ENCODE measurements at regions not wholly inside any gene's neighbourhood (a gene's known extent, or its start where the extent isn't known, plus 50 kb on each side); places are given as distances from the start of the nearest gene placed in this dataset.

- Histone ChIP-seq H3K9me3 (replicated peaks; ENCODE audit: control insufficient read depth, insufficient read depth, low read length) (no peaks in the 10 kb centered on the region), H3K27ac (ENCODE audit: control insufficient read depth, insufficient read depth) (no peak overlapping the region), H3K4me3 (no peak overlapping the region), H3K36me3 (ENCODE audit: control insufficient read depth in 2 of 2, insufficient read depth in 2 of 2, low read length in 1 of 2) (no peaks in the 10 kb centered on the region), H4K20me1 (ENCODE audit: control insufficient read depth, insufficient read depth) (no peaks in the 10 kb centered on the region), H3K79me2 (ENCODE audit: control insufficient read depth, insufficient read depth, low read length) (no peaks in the 10 kb centered on the region), H3K9ac (ENCODE audit: control insufficient read depth, insufficient read depth, low read length) (no peak overlapping the region), H3K27me3 (replicated peaks in 1 of 2; ENCODE audit: control insufficient read depth in 2 of 2, insufficient read depth in 2 of 2, low read length in 1 of 2) (no peaks in the 10 kb centered on the region), H2AFZ (ENCODE audit: control insufficient read depth, low read depth, low read length) (no peak overlapping the region), H3K4me1 (ENCODE audit: control insufficient read depth, insufficient read depth, low read length) (no peaks in the 10 kb centered on the region), H3K4me2 (ENCODE audit: control insufficient read depth, insufficient read depth) (no peak overlapping the region)
- FAIRE-seq, result no peak
- intact Hi-C loops (cut with micrococcal nuclease; ENCODE audit: unreplicated experiment) (no loop called here), in situ Hi-C loops (cut with MboI) (no loop called here)
- CTCF ChIA-PET, result interaction anchor here (1.0 kb wide), 1 partner anchor 333 kb away, joined by 4 read pairs; no protein-coding TSS in a partner anchor
- ATAC-seq, result no peak
- BruUV-seq (replicated peaks), result no TSS peak
- RAD21 ChIA-PET (ENCODE audit: unreplicated experiment), result no interaction called here
- 38% methylated on average over 6 of the region's 6 CpGs for whole genome bisulfite sequencing (ENCODE audit: insufficient coverage, insufficient replicate concordance, low lambda C conversion rate, missing lambda C conversion rate)
- POLR2A ChIA-PET, result no interaction called here
- no peak for TF ChIP-seq POLR2AphosphoS5 (IDR thresholded peaks at IDR 0.05; ENCODE audit: low read length)
- TF ChIP-seq BCL11A (IDR thresholded peaks at IDR 0.05; ENCODE audit: low read depth, low read length), result no peak
- no peak for TF ChIP-seq TBL1XR1 (IDR thresholded peaks at IDR 0.05; ENCODE audit: low read depth, low read length)
- no peak for TF ChIP-seq JUND (IDR thresholded peaks at IDR 0.05; ENCODE audit: low read depth, low read length)
- DNase-seq (ENCODE audit: low read depth, low spot score), result no peak
- SMC1A ChIA-PET (ENCODE audit: uncharacterized antibody, unreplicated experiment), result no interaction called here
Observed at GRCh38 chr6:121516331-121516730, 80.9 kb downstream of the GJA1 start.

GRCh38 chr6:121520337-121521163 is 85.1 kb downstream of the GJA1 start:
- H3K9ac ChIP-seq (ENCODE audit: control insufficient read depth, insufficient read depth, low read length), result no peak overlapping the region
- no peak for ATAC-seq
- ChIA-PET CTCF (no interaction called here), SMC1A (ENCODE audit: uncharacterized antibody, unreplicated experiment) (no interaction called here), POLR2A (interaction anchor here (0.6 kb wide), 1 partner anchor 12 kb away, joined by 6 read pairs; no protein-coding TSS in a partner anchor), RAD21 (ENCODE audit: unreplicated experiment) (no interaction called here)
- no peaks in the 10 kb centered on the region for H3K79me2 ChIP-seq (ENCODE audit: control insufficient read depth, insufficient read depth, low read length)
- H3K4me3 ChIP-seq, result no peak overlapping the region
- H3K4me2 ChIP-seq (ENCODE audit: control insufficient read depth, insufficient read depth), result no peak overlapping the region
- FAIRE-seq, result no peak
- no peaks in the 10 kb centered on the region for H4K20me1 ChIP-seq (ENCODE audit: control insufficient read depth, insufficient read depth)
- H3K9me3 ChIP-seq (replicated peaks; ENCODE audit: control insufficient read depth, insufficient read depth, low read length), result no peaks in the 10 kb centered on the region
- 35% methylated on average over 7 of the region's 7 CpGs for WGBS (ENCODE audit: insufficient coverage, insufficient replicate concordance, low lambda C conversion rate, missing lambda C conversion rate)
- DNase-seq (ENCODE audit: low read depth, low spot score), result no peak
- H3K27me3 ChIP-seq (replicated peaks in 1 of 2; ENCODE audit: control insufficient read depth in 2 of 2, insufficient read depth in 2 of 2, low read length in 1 of 2), result no peaks in the 10 kb centered on the region
- H2AFZ ChIP-seq (ENCODE audit: control insufficient read depth, low read depth, low read length), result no peak overlapping the region
- H3K27ac ChIP-seq (ENCODE audit: control insufficient read depth, insufficient read depth), result no peak overlapping the region
- in situ Hi-C loops (cut with MboI) (no loop called here), intact Hi-C loops (cut with micrococcal nuclease; ENCODE audit: unreplicated experiment) (no loop called here)
- H3K36me3 ChIP-seq (ENCODE audit: control insufficient read depth in 2 of 2, insufficient read depth in 2 of 2, low read length in 1 of 2), result no peaks in the 10 kb centered on the region
- no TSS peak for BruUV-seq (replicated peaks)
- no peaks in the 10 kb centered on the region for H3K4me1 ChIP-seq (ENCODE audit: control insufficient read depth, insufficient read depth, low read length)
- TF ChIP-seq FOXK2 (IDR thresholded peaks at IDR 0.05), result no peak
- no peak for TF ChIP-seq PAX5 (IDR thresholded peaks at IDR 0.05; ENCODE audit: borderline replicate concordance, low read depth, low read length)
- no peak for TF ChIP-seq POLR2A (IDR thresholded peaks at IDR 0.05; ENCODE audit: low read depth, low read length)
- TF ChIP-seq MXI1 (IDR thresholded peaks at IDR 0.05; ENCODE audit: low read depth, low read length), result no peak
- no peak for TF ChIP-seq MEF2B (IDR thresholded peaks at IDR 0.05; ENCODE audit: partially characterized antibody, poor library complexity, severe bottlenecking)
- TF ChIP-seq USF2 (IDR thresholded peaks at IDR 0.05; ENCODE audit: borderline replicate concordance, low read depth, low read length), result no peak
- no peak for TF ChIP-seq NR2C1 (IDR thresholded peaks at IDR 0.05)
- TF ChIP-seq MLLT1 (IDR thresholded peaks at IDR 0.05), result no peak
- TF ChIP-seq RUNX3 (IDR thresholded peaks at IDR 0.05; ENCODE audit: low read length), result no peak
- TF ChIP-seq EGR1 (IDR thresholded peaks at IDR 0.05; ENCODE audit: borderline replicate concordance in 1 of 2, low read depth in 2 of 2, low read length in 2 of 2), result no peak

Measured in GM12878 (cell line).